HG03025 (cell line): ENCODE measurements at regions not wholly inside any gene's neighbourhood (a gene's known extent, or its start where the extent isn't known, plus 50 kb on each side); places are given as distances from the start of the nearest gene placed in this dataset.

Experiments
- ATAC-seq: cut with Tn5 transposase; IDR thresholded peaks from one replicate; pipeline ENCODE4 v1.9.1; 2021; ENCODE audit warnings: mild to moderate bottlenecking, moderate library complexity; ENCODE audit not compliant: unreplicated experiment, low FRiP score

DNA sequence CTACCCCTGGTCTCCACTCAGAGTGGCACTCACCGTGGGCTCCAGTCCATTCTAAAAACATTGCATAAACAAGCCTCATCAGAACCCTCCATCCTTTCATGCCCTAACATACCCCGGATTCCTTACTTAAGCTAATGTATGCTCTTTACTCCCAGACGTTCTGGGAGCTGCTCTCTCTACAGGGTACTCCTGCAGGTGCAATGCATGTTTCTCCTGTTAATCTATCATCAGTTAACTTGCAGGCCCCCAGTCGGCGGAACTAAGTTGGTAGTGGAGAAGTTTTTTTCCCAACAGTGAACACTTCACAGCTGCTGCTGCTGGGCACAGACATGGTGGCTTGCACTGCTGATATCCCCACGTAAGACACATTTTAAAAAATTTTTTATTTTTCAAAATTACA, 161.6 kb upstream of the FAT1 start:
- no peak for ATAC-seq

- no peak for ATAC-seq
Observed at GRCh38 chr4:186886759-186887158, 163.1 kb upstream of the FAT1 start.

GRCh38 chr4:186887291-186887700, 163.6 kb upstream of the FAT1 start:
- no peak for ATAC-seq

GRCh38 chr4:186887752-186888151, 164.1 kb upstream of the FAT1 start:
- no peak for ATAC-seq

- no peak for ATAC-seq
Observed at GRCh38 chr4:186889876-186890643, 166.4 kb upstream of the FAT1 start.

DNA sequence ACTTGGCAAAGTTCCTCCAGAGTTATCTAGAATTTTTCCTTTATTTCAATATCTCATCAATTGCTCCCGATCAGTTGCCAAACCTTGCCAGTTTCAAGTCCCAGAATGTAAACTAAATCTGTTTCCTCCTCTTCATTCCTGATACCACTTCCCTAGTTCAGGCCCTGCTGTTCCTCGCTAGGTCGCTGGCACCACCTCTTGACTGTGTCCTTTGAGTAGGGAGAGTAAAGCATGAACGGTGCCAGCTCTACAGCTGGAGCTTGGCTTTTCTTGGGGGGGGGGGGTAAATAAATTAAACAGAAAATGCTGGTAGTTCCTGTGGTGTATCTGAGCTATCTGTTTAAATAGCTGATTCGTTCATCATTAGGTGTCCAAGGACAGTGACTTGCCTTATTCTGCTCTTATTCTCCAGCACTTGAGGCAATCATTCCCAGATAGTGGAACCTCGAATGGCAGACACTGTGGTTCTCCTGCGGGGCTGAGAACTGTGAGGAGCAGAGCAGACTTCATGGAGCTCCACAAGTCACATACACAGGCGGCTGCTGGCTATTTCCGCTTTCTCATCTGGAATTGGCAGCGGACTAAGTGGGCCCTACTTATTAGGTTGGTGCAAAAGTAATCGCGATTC, 168.3 kb upstream of the FAT1 start:
- ATAC-seq = no peak

GRCh38 chr4:186898367-186898766, 174.7 kb upstream of the FAT1 start:
- ATAC-seq = no peak

- no peak for ATAC-seq
Observed at GRCh38 chr4:186900232-186900900, 176.7 kb upstream of the FAT1 start.

DNA sequence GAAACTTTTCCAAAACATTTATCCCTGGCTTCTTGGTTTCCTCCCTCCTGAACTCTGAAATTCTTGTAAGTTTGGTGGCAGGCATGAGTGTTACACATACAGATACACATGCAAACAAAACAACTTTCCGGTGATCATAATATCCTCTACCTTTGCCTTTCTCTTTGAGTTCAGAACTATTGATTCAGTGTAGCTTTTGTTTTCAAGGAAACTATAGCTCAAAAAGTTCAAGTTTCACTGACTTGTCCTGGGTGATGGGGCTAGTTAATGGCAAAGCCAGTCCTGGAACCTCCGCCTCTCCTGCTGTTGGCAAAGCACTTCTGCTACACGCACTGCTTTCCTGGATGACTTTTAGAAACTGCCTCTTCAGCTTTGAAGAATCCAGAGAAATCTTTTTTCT, 177.3 kb upstream of the FAT1 start:
- ATAC-seq = no peak

DNA sequence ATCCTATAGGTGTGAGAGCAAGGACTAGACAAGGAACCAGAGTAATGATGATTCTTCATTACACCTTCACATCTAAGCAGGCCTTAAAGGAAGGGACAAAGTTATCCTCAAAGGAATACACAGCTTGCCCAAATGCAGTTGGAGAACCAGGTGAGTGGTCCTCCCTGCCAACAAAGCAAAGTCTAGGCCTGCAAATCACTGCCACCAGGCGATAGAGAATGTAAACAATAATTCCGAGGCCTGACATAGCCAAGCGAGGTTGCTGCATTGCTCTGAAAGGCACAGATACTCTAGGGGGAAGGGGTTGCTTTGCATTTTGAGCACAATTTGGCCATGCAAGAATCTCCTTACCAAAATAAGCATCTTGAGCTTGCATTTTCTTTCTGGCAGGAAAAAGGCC, 178.2 kb upstream of the FAT1 start:
- ATAC-seq = no peak

DNA sequence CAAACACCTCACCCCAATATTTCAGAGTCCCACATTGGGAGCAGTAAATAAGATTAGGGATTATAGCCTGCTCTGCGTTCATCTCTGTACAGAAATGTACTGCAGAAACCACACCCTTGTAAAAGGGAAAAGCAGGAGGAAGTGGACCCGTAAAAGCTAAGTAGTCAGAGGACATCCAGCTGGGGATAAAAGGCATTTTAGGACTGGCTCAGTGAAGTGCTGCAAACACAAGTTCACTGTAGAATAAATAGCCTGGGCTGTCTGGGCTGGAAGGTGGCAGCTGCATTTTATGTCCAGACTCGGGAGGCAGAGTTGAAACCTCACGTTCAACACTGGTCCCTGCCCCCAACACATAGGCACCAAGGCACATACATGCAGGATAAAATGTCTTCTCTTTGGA, 178.7 kb upstream of the FAT1 start:
- no peak for ATAC-seq

GRCh38 chr4:186904101-186904500, 180.4 kb upstream of the FAT1 start:
- ATAC-seq = no peak

DNA sequence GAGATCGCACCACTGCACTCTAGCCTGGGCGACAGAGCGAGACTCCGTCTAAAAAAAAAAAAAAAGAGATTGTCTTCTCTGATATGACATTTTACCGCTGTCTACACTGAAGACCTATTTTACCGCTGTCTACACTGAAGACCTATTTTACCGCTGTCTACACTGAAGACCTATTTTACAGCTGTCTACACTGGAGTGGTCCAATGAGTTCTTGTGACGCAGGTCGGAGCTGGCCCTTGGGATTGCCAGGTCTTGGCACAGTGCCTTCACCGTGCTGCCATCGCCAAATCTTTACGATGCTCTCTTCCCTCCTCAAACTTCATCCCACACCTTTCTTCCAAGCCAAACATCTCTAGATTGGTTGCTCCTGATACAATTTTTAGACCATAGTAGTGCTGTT, 183.1 kb upstream of the FAT1 start:
- ATAC-seq = no peak

- no peak for ATAC-seq
Observed at GRCh38 chr4:186910385-186910784, 186.7 kb upstream of the FAT1 start.

DNA sequence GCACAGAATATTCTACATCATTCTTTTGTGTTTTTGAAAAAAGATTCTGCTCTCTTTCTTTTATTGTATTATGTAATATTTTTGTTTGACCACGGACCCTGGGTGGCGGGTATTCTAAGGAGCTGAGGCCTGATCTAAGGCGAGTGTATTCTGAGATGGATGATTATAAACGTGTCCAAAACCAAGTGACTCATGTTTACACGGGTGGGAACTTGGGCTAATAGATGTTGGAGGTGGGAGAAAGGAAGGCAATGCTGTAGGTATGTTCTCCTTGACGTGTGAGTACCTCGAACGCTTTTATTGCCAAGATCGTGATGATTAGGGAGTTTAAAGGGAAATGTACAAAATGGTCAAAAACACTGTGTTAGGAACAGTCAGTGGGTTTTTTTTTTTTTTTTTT, 188.9 kb upstream of the FAT1 start:
- ATAC-seq = no peak

DNA sequence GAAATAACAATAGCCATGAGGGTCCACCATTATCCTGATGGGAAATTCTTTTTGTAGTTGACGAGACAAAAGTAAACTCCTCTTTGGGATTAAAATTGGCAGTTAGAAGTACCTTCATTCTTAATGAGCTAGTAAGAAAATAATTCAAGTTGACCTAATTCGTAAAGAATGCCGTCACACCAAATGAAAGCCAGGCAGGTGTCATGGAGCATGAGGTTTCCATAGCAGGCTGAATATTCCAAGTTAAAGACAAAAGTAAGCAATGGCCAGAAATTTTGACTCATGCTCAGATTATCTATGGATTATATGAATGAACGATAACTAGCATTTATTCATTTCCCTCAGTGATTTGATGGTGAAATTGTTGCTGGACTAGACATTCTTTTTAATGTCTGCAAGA, 192.2 kb upstream of the FAT1 start:
- ATAC-seq = no peak

DNA sequence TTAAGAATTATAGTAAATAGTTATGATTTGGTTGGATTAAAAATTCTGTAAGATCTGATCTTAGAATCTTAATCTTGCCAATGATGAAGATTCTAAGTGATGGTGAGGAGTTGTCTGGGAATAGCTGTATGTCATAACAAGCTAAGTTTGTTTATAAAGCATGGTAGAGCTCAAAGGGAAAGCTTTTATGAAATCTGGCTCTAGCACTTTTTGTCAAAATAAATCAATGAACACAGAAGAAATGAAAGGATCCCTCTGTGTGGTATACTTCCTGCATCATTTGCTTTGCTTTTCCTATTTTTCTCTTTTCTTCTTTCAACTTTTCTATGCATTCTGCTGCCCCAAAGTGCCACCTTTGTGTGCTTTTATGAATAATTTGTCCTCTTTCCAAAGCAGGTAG, 193.5 kb upstream of the FAT1 start:
- no peak for ATAC-seq

DNA sequence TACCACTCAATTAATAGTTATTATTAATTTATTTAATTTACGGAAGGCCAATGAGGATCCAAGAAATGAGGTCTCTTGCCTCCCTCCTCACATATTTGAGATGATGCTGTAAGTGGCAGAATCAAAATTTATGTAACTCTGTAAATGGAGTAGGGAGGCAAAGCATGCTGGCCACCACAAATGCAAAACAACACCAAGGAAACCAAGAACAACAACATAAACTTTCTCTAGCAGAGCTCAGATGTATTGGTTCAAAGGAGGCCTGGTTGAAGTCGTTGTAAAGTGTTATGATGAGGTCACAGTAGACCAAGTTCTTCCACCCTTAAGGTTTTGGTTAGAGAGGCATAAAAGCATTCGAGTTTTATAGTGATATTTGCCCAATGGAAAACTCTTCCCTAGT, 194.8 kb upstream of the FAT1 start:
- ATAC-seq = no peak

DNA sequence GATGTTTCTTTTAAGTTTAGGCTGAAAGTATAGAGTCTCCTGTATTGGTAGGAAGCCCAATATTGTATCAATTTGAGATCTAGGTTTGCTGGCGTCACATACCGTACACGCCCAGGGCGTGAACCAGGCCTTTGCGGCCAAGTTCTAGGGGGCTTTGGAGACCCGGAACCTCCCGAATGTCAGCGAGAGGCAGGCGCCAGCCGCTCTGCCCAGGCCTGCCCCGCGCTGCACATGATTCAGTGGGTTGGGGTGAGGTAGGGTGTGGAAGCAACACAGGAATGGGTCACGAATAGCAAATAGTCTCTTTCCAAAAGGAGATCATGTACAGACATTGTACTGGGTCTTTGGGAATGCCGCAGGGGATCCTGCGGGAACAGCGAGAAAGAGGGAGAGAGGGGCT, 195.7 kb upstream of the FAT1 start:
- no peak for ATAC-seq

DNA sequence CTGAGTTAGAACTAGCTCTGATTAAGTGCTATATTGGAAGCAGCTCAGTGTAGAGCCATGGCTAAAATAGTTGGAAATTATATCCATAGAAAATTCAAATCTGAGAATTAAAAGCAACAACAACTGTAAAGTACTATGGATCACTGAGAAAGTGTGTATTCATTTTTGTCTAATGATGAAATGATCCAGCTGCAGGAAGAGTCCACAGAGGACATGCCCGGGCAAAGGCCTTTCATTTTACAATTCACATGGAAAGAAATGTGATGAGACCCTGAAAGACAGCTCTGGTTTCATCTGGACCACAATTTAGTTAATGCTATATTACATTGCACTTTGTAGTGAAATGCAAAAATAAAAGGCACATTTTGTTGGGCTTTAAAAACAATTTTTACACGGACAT, 196.8 kb upstream of the FAT1 start:
- no peak for ATAC-seq

DNA sequence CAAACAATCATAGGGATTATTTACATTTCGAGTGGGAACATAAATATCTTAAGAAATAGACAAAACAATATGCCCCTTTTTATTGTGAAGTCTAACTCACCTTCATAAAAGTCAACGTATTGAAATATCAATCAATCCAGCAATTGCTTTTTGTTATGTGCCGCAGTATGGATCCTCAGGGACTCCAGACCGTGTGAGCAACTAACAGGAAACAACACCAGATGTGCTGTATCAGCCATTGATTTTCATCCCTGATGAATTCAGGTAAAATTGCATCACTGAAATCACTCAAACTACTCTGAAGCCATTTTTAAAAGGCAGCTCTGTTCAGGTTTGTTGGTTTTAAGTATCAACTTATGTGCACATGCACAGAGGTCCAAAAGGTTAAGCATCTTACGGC, 197.3 kb upstream of the FAT1 start:
- ATAC-seq = no peak

DNA sequence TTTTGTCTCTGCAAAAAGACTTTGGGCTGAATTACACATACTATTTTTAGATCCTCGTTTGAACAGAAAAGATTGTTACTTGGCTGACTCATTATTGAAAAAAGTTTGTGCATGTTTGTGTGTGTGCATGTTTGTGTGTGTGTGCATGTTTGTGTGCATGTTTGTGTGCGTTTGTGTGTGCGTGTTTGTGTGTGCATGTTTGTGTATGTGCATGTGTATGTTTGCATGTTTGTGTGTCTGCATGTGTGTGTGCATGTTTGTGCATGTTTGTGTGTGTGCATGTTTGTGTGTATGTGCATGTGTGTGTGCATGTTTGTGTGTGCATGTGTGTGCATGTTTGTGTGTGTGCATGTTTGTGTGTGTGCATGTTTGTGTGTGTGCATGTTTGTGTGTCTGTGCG, 201.1 kb upstream of the FAT1 start:
- ATAC-seq = no peak
